GM10266 (cell line): ENCODE measurements at regions not wholly inside any gene's neighbourhood (a gene's known extent, or its start where the extent isn't known, plus 50 kb on each side); places are given as distances from the start of the nearest gene placed in this dataset.
A peak's percentile ranks its signal among the peaks of the same experiment; 100 is the strongest.

Source experiments
- DNase-seq: peaks from one replicate; pipeline ENCODE4 v3.0.0; 2012; ENCODE audit errors: extremely low spot score
- TF ChIP-seq, protein P1 (sequence below): IDR thresholded peaks from 2 replicates; pipeline ENCODE4 v1.5.1; 2012; ENCODE audit warnings: mild to moderate bottlenecking, low read depth; ENCODE audit not compliant: control insufficient read depth, insufficient read depth; ENCODE audit errors: missing control alignments

DNA sequence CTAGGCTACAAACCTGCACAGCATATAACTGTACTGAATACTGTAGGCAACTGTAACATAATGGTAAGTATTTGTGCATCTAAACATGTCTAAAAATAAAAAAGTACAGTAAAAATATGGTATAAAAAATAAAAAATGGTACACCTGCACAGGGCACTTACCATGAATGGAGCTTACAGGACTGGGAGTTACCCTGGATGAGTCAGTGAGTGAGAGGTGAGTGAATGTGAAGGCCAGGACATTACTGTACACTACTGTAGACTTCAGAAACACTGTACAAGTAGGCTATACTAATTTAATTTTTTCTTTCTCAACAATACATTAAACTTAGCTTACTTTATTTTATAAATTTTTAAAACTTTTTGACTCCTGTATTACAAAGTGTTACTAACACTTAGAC, 265.3 kb downstream of the KLF13 start:
- TF ChIP-seq, protein P1, sequence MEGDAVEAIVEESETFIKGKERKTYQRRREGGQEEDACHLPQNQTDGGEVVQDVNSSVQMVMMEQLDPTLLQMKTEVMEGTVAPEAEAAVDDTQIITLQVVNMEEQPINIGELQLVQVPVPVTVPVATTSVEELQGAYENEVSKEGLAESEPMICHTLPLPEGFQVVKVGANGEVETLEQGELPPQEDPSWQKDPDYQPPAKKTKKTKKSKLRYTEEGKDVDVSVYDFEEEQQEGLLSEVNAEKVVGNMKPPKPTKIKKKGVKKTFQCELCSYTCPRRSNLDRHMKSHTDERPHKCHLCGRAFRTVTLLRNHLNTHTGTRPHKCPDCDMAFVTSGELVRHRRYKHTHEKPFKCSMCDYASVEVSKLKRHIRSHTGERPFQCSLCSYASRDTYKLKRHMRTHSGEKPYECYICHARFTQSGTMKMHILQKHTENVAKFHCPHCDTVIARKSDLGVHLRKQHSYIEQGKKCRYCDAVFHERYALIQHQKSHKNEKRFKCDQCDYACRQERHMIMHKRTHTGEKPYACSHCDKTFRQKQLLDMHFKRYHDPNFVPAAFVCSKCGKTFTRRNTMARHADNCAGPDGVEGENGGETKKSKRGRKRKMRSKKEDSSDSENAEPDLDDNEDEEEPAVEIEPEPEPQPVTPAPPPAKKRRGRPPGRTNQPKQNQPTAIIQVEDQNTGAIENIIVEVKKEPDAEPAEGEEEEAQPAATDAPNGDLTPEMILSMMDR: no peak
- DNase-seq: no peak

DNA sequence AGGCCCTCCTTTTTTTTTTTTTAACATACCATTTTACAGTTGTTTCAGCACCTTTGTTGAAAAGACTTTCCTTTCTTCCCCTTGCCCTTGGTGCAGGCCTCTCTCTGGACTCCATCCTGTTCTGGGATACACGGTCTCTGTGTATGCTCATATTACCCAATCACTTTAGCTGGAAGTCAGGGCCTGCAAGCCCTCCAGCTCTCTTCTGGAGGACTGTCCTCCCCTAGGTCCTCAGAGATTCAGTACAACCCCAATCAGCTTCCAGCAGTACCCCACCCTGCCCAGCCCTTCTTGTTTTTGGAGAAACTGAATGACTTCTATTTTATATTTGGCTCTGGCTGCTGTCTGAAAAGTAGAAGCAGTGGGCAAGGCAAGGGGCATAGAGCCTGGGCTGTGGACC, 270.8 kb downstream of the KLF13 start:
- no peak for DNase-seq
- TF ChIP-seq, protein P1: no peak

DNA sequence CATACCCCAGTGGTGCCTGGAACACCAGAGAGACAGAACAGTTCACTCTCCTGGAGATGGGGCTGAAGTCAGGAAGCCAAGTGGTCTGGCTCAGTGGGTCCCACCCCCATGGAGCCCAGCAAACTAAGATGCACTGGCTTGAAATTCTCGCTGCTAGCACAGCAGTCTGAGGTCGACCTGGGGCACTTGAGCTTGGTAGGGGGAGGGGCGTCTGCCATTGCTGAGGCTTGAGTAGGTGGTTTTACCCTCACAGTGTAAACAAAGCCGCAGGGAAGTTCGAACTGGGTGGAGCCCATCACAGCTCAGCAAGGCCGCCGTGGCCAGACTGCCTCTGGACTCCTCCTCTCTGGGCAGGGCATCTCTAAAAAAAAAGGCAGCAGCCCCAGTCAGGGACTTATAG, 272.0 kb downstream of the KLF13 start:
- TF ChIP-seq, protein P1: no peak
- DNase-seq: no peak

GRCh38 chr15:31605467-31605931, 278.9 kb downstream of the KLF13 start:
- TF ChIP-seq, protein P1: peak; percentile 7
- no peak for DNase-seq

- no peak for DNase-seq
- TF ChIP-seq, protein P1: no peak
These were observed 279.6 kb downstream of the KLF13 start for GRCh38 chr15:31606194-31606669.

DNA sequence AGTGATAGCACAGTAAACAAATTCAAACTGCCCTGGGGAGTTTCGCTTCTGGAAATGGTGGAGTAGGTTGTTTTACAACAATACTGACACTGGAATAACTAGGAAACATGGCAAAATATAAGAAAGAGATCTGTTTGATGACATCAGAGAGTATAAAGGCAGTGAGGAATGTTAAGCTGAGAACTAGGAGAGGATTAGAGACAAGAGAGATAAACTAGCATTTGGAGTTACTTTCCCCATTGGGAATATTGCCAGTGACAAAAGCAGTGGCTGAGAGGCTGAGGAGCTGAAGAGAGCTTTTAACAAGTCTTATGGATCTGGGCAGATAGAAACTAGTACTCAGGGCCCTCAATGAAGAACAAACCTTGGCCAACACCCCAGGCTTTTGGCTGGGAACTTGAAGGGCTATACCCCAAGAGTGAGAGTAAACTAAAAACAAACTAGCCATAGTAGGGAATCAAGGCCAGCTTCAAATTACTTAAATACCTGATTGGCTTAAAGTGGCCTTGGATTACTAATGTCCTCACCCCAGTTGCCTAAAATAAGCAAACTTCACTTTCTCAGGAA, 280.4 kb downstream of the KLF13 start:
- TF ChIP-seq, protein P1: no peak
- DNase-seq: no peak

DNA sequence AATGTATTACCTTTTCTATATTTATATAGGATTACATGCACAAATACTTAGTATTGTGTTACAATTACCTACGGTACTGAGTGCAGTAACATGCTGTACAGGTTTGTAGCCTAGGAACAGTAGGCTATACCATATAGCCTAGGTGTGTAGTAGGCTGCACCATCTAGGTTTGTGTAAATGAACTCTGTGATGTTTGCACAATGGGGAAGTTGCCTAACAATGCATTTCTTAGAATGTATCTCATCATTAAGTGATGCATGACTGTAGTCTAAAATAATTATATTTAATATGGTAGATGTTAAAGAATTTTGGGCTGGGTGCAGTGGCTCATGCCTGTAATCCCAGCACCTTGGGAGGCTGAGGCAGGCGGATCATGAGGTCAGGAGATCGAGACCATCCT, 281.0 kb downstream of the KLF13 start:
- TF ChIP-seq, protein P1: no peak
- DNase-seq: no peak
